IMR-90 (cell line): ENCODE measurements at regions not wholly inside any gene's neighbourhood (a gene's known extent, or its start where the extent isn't known, plus 50 kb on each side); places are given as distances from the start of the nearest gene placed in this dataset.

ENCODE experiments used
- ATAC-seq: fragments of 200-7000 bp; cut with Tn5 transposase; 2 replicates; pipeline ENCODE4 v1.9.1; 2020; ENCODE audit warnings: low read depth, mild to moderate bottlenecking, moderate library complexity
- BruUV-seq: library from RNA; stranded (reverse); fragments of 400-500 nt; replicated peaks from 2 replicates; lab custom pipeline; 2021; lab: Mats Ljungman, UMichigan
- CTCF ChIA-PET: fragments of 300-600 bp; formaldehyde crosslinking; extraction: SDS; loops from one replicate; lab custom pipeline; 2021; ENCODE audit warnings: antibody characterized with exemption; lab: Yijun Ruan, JAX
- POLR2A ChIA-PET: fragments of 300-600 bp; sonication (Branson Sonifier 250); formaldehyde crosslinking; loops from one replicate; lab custom pipeline; 2022; ENCODE audit warnings: antibody characterized with exemption; ENCODE audit not compliant: unreplicated experiment; lab: Charles Lee
- DNase-seq: peaks from one replicate; pipeline ENCODE4 v3.0.0; 2013
- H2AFZ ChIP-seq: replicated peaks from 2 replicates; pipeline ENCODE3; 2013; ENCODE audit warnings: low read length, mild to moderate bottlenecking; ENCODE audit not compliant: poor library complexity
- H2AK5ac ChIP-seq: 2 replicates; pipeline ENCODE4 v1.6.1; 2013; ENCODE audit warnings: low read depth, low read length, inconsistent platforms
- H2AK9ac ChIP-seq: replicated peaks from 2 replicates; pipeline ENCODE3; 2013; ENCODE audit warnings: mild to moderate bottlenecking, low read depth, low read length, moderate library complexity; ENCODE audit not compliant: poor library complexity
- H2BK120ac ChIP-seq: 2 replicates; pipeline ENCODE4 v1.6.1; 2013; ENCODE audit warnings: low read depth, low read length, inconsistent platforms
- H2BK15ac ChIP-seq: 3 replicates; pipeline ENCODE4 v1.6.1; 2013; ENCODE audit warnings: low read depth, low read length, inconsistent platforms
- H2BK20ac ChIP-seq: 2 replicates; pipeline ENCODE4 v1.6.1; 2013; ENCODE audit warnings: low read depth, mild to moderate bottlenecking, inconsistent platforms, low read length, moderate library complexity
- H2BK5ac ChIP-seq: 2 replicates; pipeline ENCODE4 v1.6.1; 2013; ENCODE audit warnings: mild to moderate bottlenecking, low read depth, low read length, inconsistent platforms; ENCODE audit not compliant: poor library complexity, severe bottlenecking
- H3K14ac ChIP-seq: replicated peaks from 2 replicates; pipeline ENCODE4 v1.6.1; 2013; ENCODE audit warnings: low read depth, low read length, inconsistent platforms
- H3K18ac ChIP-seq: 2 replicates; pipeline ENCODE4 v1.6.1; 2013; ENCODE audit warnings: low read depth, low read length, control low read depth
- H3K23ac ChIP-seq: 2 replicates; pipeline ENCODE4 v1.6.1; 2013; ENCODE audit warnings: low read depth, low read length, inconsistent platforms
- H3K27ac ChIP-seq: 2 replicates; pipeline ENCODE4 v1.5.1; 2013; ENCODE audit warnings: mild to moderate bottlenecking, control low read depth, low read length; ENCODE audit not compliant: insufficient read depth
- H3K27me3 ChIP-seq: 2 replicates; pipeline ENCODE4 v1.6.1; 2013; ENCODE audit warnings: low read length; ENCODE audit not compliant: control insufficient read depth, insufficient read depth
- H3K36me3 ChIP-seq: 2 replicates; pipeline ENCODE4 v1.6.1; 2013; ENCODE audit warnings: low read length, mixed read lengths; ENCODE audit not compliant: control insufficient read depth, insufficient read depth
- H3K4ac ChIP-seq: 2 replicates; pipeline ENCODE4 v1.6.1; 2013; ENCODE audit warnings: low read depth, low read length, inconsistent platforms
- H3K4me1 ChIP-seq: 2 replicates; pipeline ENCODE4 v1.6.1; 2013; ENCODE audit warnings: low read length, mixed read lengths; ENCODE audit not compliant: control insufficient read depth, insufficient read depth
- H3K4me2 ChIP-seq: 2 replicates; pipeline ENCODE4 v1.6.1; 2013; ENCODE audit warnings: low read depth, mild to moderate bottlenecking, control low read depth, low read length, moderate library complexity
- H3K4me3 ChIP-seq: 2 replicates; pipeline ENCODE4 v1.5.1; 2013; ENCODE audit warnings: low read depth, mild to moderate bottlenecking, control low read depth, low read length, moderate library complexity; ENCODE audit not compliant: insufficient read depth
- H3K56ac ChIP-seq: 2 replicates; pipeline ENCODE4 v1.6.1; 2013; ENCODE audit warnings: low read length, inconsistent platforms; ENCODE audit not compliant: insufficient read depth; ENCODE audit errors: extremely low read depth
- H3K79me1 ChIP-seq, 2 experiments: 2 replicates each; pipeline ENCODE4 v1.6.1; 2013; ENCODE audit warnings: low read length in 2 of 2, inconsistent platforms in 1 of 2, low read depth in 1 of 2
- H3K9ac ChIP-seq: 2 replicates; pipeline ENCODE4 v1.6.1; 2013; ENCODE audit warnings: low read depth, low read length, control low read depth
- H3K9me1 ChIP-seq: 2 replicates; pipeline ENCODE4 v1.6.1; 2013; ENCODE audit warnings: low read length, inconsistent platforms; ENCODE audit not compliant: insufficient read depth
- H3K9me3 ChIP-seq: 2 replicates; pipeline ENCODE4 v1.6.1; 2013; ENCODE audit warnings: low read length; ENCODE audit not compliant: control insufficient read depth, insufficient read depth
- H4K20me1 ChIP-seq: 2 replicates; pipeline ENCODE4 v1.6.1; 2013; ENCODE audit warnings: low read length, inconsistent platforms; ENCODE audit not compliant: insufficient read depth
- H4K5ac ChIP-seq: 2 replicates; pipeline ENCODE4 v1.6.1; 2013; ENCODE audit warnings: mild to moderate bottlenecking, low read depth, low read length, control low read depth
- H4K8ac ChIP-seq, 2 experiments: 2 replicates each; pipeline ENCODE4 v1.6.1; 2013; ENCODE audit warnings: low read depth in 2 of 2, low read length in 2 of 2, control low read depth in 1 of 2, inconsistent platforms in 1 of 2
- H4K91ac ChIP-seq: 2 replicates; pipeline ENCODE4 v1.6.1; 2013; ENCODE audit warnings: low read depth, low read length, inconsistent platforms; ENCODE audit not compliant: insufficient read depth
- BHLHE40 ChIP-seq: fragments of 150-350 bp; IDR thresholded peaks from 2 replicates; pipeline ENCODE4 v1.6.1; 2016; ENCODE audit warnings: mild to moderate bottlenecking, low read depth, low read length
- CEBPB ChIP-seq: IDR thresholded peaks from 2 replicates; pipeline ENCODE4 v1.6.1; 2012; ENCODE audit warnings: low read depth, low read length, improper control_type of control experiment
- CHD1 ChIP-seq: IDR thresholded peaks from 2 replicates; pipeline ENCODE4 v1.6.1; 2012; ENCODE audit warnings: low read depth, low read length, improper control_type of control experiment
- CTCF ChIP-seq: conservative IDR thresholded peaks from 2 replicates; pipeline ENCODE4 v1.5.1; 2012; ENCODE audit warnings: mild to moderate bottlenecking, low read depth, low read length, improper control_type of control experiment
- FOS ChIP-seq: fragments of 150-350 bp; IDR thresholded peaks from 2 replicates; pipeline ENCODE4 v1.6.1; 2016; ENCODE audit warnings: low read depth, low read length
- MAFK ChIP-seq: IDR thresholded peaks from 2 replicates; pipeline ENCODE4 v1.6.1; 2012; ENCODE audit warnings: low read depth, low read length, improper control_type of control experiment
- MAZ ChIP-seq: IDR thresholded peaks from 2 replicates; pipeline ENCODE4 v1.6.1; 2012; ENCODE audit warnings: low read depth, mild to moderate bottlenecking, low read length, improper control_type of control experiment, moderate library complexity, borderline replicate concordance
- MXI1 ChIP-seq: IDR thresholded peaks from 2 replicates; pipeline ENCODE4 v1.6.1; 2012; ENCODE audit warnings: low read depth, mild to moderate bottlenecking, low read length, moderate library complexity, borderline replicate concordance
- NFE2L2 ChIP-seq: fragments of 150-350 bp; IDR thresholded peaks from 2 replicates; pipeline ENCODE4 v1.6.1; 2016; ENCODE audit warnings: low read depth, mild to moderate bottlenecking, low read length
- POLR2A ChIP-seq: IDR thresholded peaks from 2 replicates; pipeline ENCODE4 v1.6.1; 2012; ENCODE audit warnings: mild to moderate bottlenecking, low read depth, low read length
- RAD21 ChIP-seq: IDR thresholded peaks from 2 replicates; pipeline ENCODE4 v1.6.1; 2012; ENCODE audit warnings: low read length, improper control_type of control experiment
- RCOR1 ChIP-seq: IDR thresholded peaks from 2 replicates; pipeline ENCODE4 v1.6.1; 2012; ENCODE audit warnings: mild to moderate bottlenecking, low read length, improper control_type of control experiment; ENCODE audit not compliant: insufficient replicate concordance
- RFX5 ChIP-seq: IDR thresholded peaks from 2 replicates; pipeline ENCODE4 v1.8.0; 2012; ENCODE audit warnings: low read depth, mild to moderate bottlenecking, low read length, moderate library complexity
- SMC3 ChIP-seq: fragments of 150-350 bp; IDR thresholded peaks from 2 replicates; pipeline ENCODE4 v1.6.1; 2016; ENCODE audit warnings: low read depth, mild to moderate bottlenecking, antibody characterized with exemption, low read length, moderate library complexity
- WGBS, 2 experiments: methylation state at CpG; one replicate each; pipeline versions ENCODE4 v1.1.5 to v1.1.7; 2013; ENCODE audit warnings: missing lambda C conversion rate in 2 of 2; ENCODE audit not compliant: insufficient read length in 1 of 2; ENCODE audit errors: extremely low coverage in 2 of 2; 5-methylcytosine and 5-hydroxymethylcytosine counted together
- dilution Hi-C: fragments of 300-500 bp; cut with HindIII; formaldehyde crosslinking; loops from one replicate; pipeline ENCODE4 v1.14.3; 2018; ENCODE audit warnings: low sequenced_read_pairs; ENCODE audit not compliant: unreplicated experiment
- in situ Hi-C: fragments of 300-500 bp; cut with MboI; formaldehyde crosslinking; loops from 3 replicates; pipeline ENCODE4 v1.14.3; 2019; ENCODE audit warnings: low sequenced_read_pairs, inconsistent platforms, mixed read lengths
- intact Hi-C: fragments of 100-400 bp; cut with micrococcal nuclease; formaldehyde crosslinking; loops from 2 replicates; pipeline ENCODE4 v1.10.0; 2022
- TF ChIP-seq, protein P1 (sequence below): fragments of 150-350 bp; IDR thresholded peaks from 2 replicates; pipeline ENCODE4 v1.6.1; 2017; ENCODE audit warnings: mild to moderate bottlenecking, antibody characterized with exemption, low read length, low read depth
- TF ChIP-seq, protein P2 (sequence below): fragments of 150-350 bp; IDR thresholded peaks from 2 replicates; pipeline ENCODE4 v1.6.1; 2016; ENCODE audit warnings: low read depth, mild to moderate bottlenecking, low read length, moderate library complexity, borderline replicate concordance

- Histone ChIP-seq H4K8ac (no peak overlapping the region), H2BK5ac (no peak overlapping the region), H3K36me3 (no peaks in the 10 kb centered on the region), H3K27me3 (no peaks in the 10 kb centered on the region), H3K18ac (no peak overlapping the region), H2AK5ac (no peak overlapping the region), H2AFZ (no peak overlapping the region), H3K9me3 (peaks cover 8% of the 10 kb centered on the region), H2AK9ac (no peak overlapping the region), H2BK20ac (no peak overlapping the region), H4K20me1 (no peaks in the 10 kb centered on the region), H3K9ac (no peak overlapping the region), H2BK120ac (no peak overlapping the region), H3K9me1 (no peaks in the 10 kb centered on the region), H3K56ac (no peak overlapping the region), H3K4ac (no peak overlapping the region), H2BK15ac (no peak overlapping the region), H3K14ac (no peak overlapping the region), H3K79me1 (no peaks in the 10 kb centered on the region), H3K4me2 (no peak overlapping the region), H4K5ac (no peak overlapping the region), H3K4me1 (no peaks in the 10 kb centered on the region), H3K4me3 (no peak overlapping the region), H3K23ac (no peak overlapping the region), H3K27ac (no peak overlapping the region), H4K91ac (no peak overlapping the region)
- WGBS, 2 experiments: no CpG with 5 or more reads among the region's 1 CpG
- in situ Hi-C loops: no loop called here
- CTCF ChIA-PET: no interaction called here
- POLR2A ChIA-PET: no interaction called here
- dilution Hi-C loops: no loop called here
- no TSS peak for BruUV-seq
- ATAC-seq (no peak), DNase-seq (no peak)
- TF ChIP-seq, protein P1, sequence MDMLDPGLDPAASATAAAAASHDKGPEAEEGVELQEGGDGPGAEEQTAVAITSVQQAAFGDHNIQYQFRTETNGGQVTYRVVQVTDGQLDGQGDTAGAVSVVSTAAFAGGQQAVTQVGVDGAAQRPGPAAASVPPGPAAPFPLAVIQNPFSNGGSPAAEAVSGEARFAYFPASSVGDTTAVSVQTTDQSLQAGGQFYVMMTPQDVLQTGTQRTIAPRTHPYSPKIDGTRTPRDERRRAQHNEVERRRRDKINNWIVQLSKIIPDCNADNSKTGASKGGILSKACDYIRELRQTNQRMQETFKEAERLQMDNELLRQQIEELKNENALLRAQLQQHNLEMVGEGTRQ: no peak
- TF ChIP-seq MXI1: no peak
- TF ChIP-seq CEBPB: no peak
- TF ChIP-seq BHLHE40: no peak
- no peak for TF ChIP-seq SMC3
- TF ChIP-seq CTCF: no peak
- TF ChIP-seq, protein P2, sequence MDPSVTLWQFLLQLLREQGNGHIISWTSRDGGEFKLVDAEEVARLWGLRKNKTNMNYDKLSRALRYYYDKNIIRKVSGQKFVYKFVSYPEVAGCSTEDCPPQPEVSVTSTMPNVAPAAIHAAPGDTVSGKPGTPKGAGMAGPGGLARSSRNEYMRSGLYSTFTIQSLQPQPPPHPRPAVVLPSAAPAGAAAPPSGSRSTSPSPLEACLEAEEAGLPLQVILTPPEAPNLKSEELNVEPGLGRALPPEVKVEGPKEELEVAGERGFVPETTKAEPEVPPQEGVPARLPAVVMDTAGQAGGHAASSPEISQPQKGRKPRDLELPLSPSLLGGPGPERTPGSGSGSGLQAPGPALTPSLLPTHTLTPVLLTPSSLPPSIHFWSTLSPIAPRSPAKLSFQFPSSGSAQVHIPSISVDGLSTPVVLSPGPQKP: no peak
- no peak for TF ChIP-seq MAZ
- no peak for TF ChIP-seq RCOR1
- TF ChIP-seq RAD21: no peak
- no peak for TF ChIP-seq CHD1
- TF ChIP-seq POLR2A: no peak
- no peak for TF ChIP-seq NFE2L2
- no peak for TF ChIP-seq MAFK
- no peak for TF ChIP-seq RFX5
- no peak for TF ChIP-seq FOS
- intact Hi-C loops: no loop called here
Observed at GRCh38 chr2:123770996-123771720, 253.9 kb upstream of the CNTNAP5 start.
